ENCODE measurements at regions not wholly inside any gene's neighbourhood (a gene's known extent, or its start where the extent isn't known, plus 50 kb on each side); places are given as distances from the start of the nearest gene placed in this dataset.

DNA sequence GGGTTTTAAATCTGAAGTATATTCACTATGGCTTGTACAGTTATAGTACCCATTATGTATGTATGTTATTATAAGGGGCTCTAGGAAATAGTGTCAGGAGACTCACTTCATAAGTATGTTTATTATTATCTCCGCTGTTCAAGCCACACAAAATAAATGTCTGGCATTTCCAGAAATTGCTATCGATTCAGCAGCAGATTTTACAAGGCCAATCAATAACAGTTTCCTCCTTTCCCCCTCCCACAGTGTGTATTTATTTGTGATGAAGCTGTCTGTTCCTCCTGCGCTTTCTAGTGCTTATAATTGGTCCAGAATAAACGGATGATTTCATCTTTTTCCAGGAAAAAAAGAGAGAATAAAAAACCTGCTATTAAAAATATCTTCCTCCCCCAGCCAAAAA lies 134.2 kb upstream of the LPP start:
- ChIA-PET CTCF (no interaction called here), POLR2A (no interaction called here)
- no peaks in the 10 kb centered on the region for H3K36me3 ChIP-seq (ENCODE audit: control insufficient read depth in 2 of 2, insufficient read depth in 1 of 2, low read length in 2 of 2)
- no peak for TF ChIP-seq ZNF596 (tag by site-specific recombination; IDR thresholded peaks at IDR 0.05)
- TF ChIP-seq ZNF121 (tag by site-specific recombination; IDR thresholded peaks at IDR 0.05), result no peak
- no peak for TF ChIP-seq GLI2 (tag by site-specific recombination; IDR thresholded peaks at IDR 0.05; ENCODE audit: borderline replicate concordance, low read depth)
- TF ChIP-seq ZNF394 (tag by site-specific recombination; IDR thresholded peaks at IDR 0.05; ENCODE audit: borderline replicate concordance), result no peak
- no peak for TF ChIP-seq ZNF626 (tag by site-specific recombination; IDR thresholded peaks at IDR 0.05)
- no peak for TF ChIP-seq ZNF777 (tag by site-specific recombination; IDR thresholded peaks at IDR 0.05; ENCODE audit: borderline replicate concordance)
- no peak for TF ChIP-seq ZNF169 (tag by site-specific recombination; IDR thresholded peaks at IDR 0.05)
- no peak for TF ChIP-seq MZF1 (tag by site-specific recombination; IDR thresholded peaks at IDR 0.05; ENCODE audit: borderline replicate concordance)
- TF ChIP-seq, protein P1, sequence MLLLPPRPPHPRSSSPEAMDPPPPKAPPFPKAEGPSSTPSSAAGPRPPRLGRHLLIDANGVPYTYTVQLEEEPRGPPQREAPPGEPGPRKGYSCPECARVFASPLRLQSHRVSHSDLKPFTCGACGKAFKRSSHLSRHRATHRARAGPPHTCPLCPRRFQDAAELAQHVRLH (tag by site-specific recombination; IDR thresholded peaks at IDR 0.05), result no peak
- no peak for TF ChIP-seq PRDM1 (tag by site-specific recombination; IDR thresholded peaks at IDR 0.05)
- no peak for TF ChIP-seq ZNF549 (tag by site-specific recombination; IDR thresholded peaks at IDR 0.05)
- TF ChIP-seq, protein P2, sequence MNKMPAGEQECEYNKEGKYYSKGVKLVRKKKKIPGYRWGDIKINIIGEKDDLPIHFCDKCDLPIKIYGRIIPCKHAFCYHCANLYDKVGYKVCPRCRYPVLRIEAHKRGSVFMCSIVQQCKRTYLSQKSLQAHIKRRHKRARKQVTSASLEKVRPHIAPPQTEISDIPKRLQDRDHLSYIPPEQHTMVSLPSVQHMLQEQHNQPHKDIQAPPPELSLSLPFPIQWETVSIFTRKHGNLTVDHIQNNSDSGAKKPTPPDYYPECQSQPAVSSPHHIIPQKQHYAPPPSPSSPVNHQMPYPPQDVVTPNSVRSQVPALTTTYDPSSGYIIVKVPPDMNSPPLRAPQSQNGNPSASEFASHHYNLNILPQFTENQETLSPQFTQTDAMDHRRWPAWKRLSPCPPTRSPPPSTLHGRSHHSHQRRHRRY (tag by site-specific recombination; IDR thresholded peaks at IDR 0.05), result no peak
- no peaks in the 10 kb centered on the region for H3K9me3 ChIP-seq (ENCODE audit: control insufficient read depth, insufficient read depth, low read depth, low read length)
- no peak overlapping the region for H3K4me3 ChIP-seq (ENCODE audit: low read depth, low read length)
- no peaks in the 10 kb centered on the region for H3K4me1 ChIP-seq (ENCODE audit: control insufficient read depth, insufficient read depth, low read length)
- H3K27ac ChIP-seq (ENCODE audit: extremely low read depth, low read depth, low read length), result no peak overlapping the region

- POLR2A ChIA-PET, result no interaction called here
- Histone ChIP-seq H3K4me3 (ENCODE audit: low read depth, low read length) (no peak overlapping the region), H3K9me3 (ENCODE audit: control insufficient read depth, insufficient read depth, low read depth, low read length) (no peaks in the 10 kb centered on the region), H3K27ac (ENCODE audit: extremely low read depth, low read depth, low read length) (no peak overlapping the region), H3K4me1 (ENCODE audit: control insufficient read depth, insufficient read depth, low read length) (no peaks in the 10 kb centered on the region), H3K36me3 (ENCODE audit: control insufficient read depth in 2 of 2, insufficient read depth in 1 of 2, low read length in 2 of 2) (no peaks in the 10 kb centered on the region)
- TF ChIP-seq ZNF621 (tag by site-specific recombination; IDR thresholded peaks at IDR 0.05) (no peak), ZNF362 (tag by site-specific recombination; IDR thresholded peaks at IDR 0.05) (no peak), YY2 (tag by site-specific recombination; IDR thresholded peaks at IDR 0.05) (no peak), PBX3 (CRISPR knock-in tag; IDR thresholded peaks at IDR 0.05) (no peak), ZNF558 (tag by site-specific recombination; IDR thresholded peaks at IDR 0.05) (no peak)
- TF ChIP-seq, protein P3, sequence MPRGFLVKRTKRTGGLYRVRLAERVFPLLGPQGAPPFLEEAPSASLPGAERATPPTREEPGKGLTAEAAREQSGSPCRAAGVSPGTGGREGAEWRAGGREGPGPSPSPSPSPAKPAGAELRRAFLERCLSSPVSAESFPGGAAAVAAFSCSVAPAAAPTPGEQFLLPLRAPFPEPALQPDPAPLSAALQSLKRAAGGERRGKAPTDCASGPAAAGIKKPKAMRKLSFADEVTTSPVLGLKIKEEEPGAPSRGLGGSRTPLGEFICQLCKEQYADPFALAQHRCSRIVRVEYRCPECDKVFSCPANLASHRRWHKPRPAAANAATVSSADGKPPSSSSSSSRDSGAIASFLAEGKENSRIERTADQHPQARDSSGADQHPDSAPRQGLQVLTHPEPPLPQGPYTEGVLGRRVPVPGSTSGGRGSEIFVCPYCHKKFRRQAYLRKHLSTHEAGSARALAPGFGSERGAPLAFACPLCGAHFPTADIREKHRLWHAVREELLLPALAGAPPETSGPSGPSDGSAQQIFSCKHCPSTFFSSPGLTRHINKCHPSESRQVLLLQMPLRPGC (tag by site-specific recombination; IDR thresholded peaks at IDR 0.05), result no peak
- TF ChIP-seq, protein P4, sequence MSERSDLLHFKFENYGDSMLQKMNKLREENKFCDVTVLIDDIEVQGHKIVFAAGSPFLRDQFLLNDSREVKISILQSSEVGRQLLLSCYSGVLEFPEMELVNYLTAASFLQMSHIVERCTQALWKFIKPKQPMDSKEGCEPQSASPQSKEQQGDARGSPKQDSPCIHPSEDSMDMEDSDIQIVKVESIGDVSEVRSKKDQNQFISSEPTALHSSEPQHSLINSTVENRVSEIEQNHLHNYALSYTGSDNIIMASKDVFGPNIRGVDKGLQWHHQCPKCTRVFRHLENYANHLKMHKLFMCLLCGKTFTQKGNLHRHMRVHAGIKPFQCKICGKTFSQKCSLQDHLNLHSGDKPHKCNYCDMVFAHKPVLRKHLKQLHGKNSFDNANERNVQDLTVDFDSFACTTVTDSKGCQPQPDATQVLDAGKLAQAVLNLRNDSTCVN (tag by site-specific recombination; optimal IDR thresholded peaks at IDR 0.05), result no peak
- TF ChIP-seq, protein P2 (tag by site-specific recombination; IDR thresholded peaks at IDR 0.05), result no peak
- CTCF ChIA-PET, result no interaction called here
Observed at GRCh38 chr3:188021041-188021440, 132.9 kb upstream of the LPP start.

All from HEK293 (cell line).